Activated CD4-positive, alpha-beta T cell treated with anti-CD3 and anti-CD28 coated beads, Interleukin-2, amount 50 U/mL, for 1 hour (primary cell): ENCODE measurements at regions not wholly inside any gene's neighbourhood (a gene's known extent, or its start where the extent isn't known, plus 50 kb on each side); places are given as distances from the start of the nearest gene placed in this dataset.

Experiments used
- DNase-seq: peaks from one replicate; pipeline ENCODE4 v3.0.0-alpha.2; 2020

- DNase-seq: no peak
Measured at GRCh38 chr6:148271711-148272439, 70.8 kb upstream of the SASH1 start.

- DNase-seq: no peak
Measured at GRCh38 chr6:148272597-148272996, 70.0 kb upstream of the SASH1 start.

GRCh38 chr6:148273962-148274752 is 68.5 kb upstream of the SASH1 start:
- DNase-seq: no peak

GRCh38 chr6:148274809-148275208 is 67.8 kb upstream of the SASH1 start:
- DNase-seq: no peak

GRCh38 chr6:148285205-148285604 is 57.4 kb upstream of the SASH1 start:
- no peak for DNase-seq

GRCh38 chr6:148286563-148286962 is 56.1 kb upstream of the SASH1 start:
- DNase-seq: no peak

- no peak for DNase-seq
Measured at GRCh38 chr6:148287623-148288333, 54.9 kb upstream of the SASH1 start.

- DNase-seq: no peak
Measured at GRCh38 chr6:148288541-148288940, 54.1 kb upstream of the SASH1 start.

- no peak for DNase-seq
Measured at GRCh38 chr6:148289153-148289552, 53.5 kb upstream of the SASH1 start.

GRCh38 chr6:148291876-148292275 is 50.8 kb upstream of the SASH1 start:
- DNase-seq: no peak
